K562 (cell line): ENCODE measurements at regions not wholly inside any gene's neighbourhood (a gene's known extent, or its start where the extent isn't known, plus 50 kb on each side); places are given as distances from the start of the nearest gene placed in this dataset.

ENCODE experiments used
- ATAC-seq: fragments of 200-7000 bp; cut with Tn5 transposase; 3 replicates; pipeline ENCODE4 v1.9.1; 2020; ENCODE audit warnings: moderate library complexity
- BruUV-seq: library from RNA; stranded (reverse); fragments of 400-500 nt; replicated peaks from 2 replicates; lab custom pipeline; 2021; lab: Mats Ljungman, UMichigan
- CTCF ChIA-PET: fragments of 300-600 bp; formaldehyde crosslinking; extraction: SDS; loops from one replicate; lab custom pipeline; 2021; ENCODE audit warnings: low intra/inter-chr PET ratio; lab: Yijun Ruan, JAX
- POLR2A ChIA-PET: fragments of 300-600, 350-650 bp; sonication (Branson Sonifier 250); formaldehyde crosslinking; extraction: SDS; loops from one replicate; lab custom pipeline; 2021; ENCODE audit warnings: antibody characterized with exemption, inconsistent platforms; lab: Yijun Ruan, JAX
- DNase-seq, 4 experiments: peaks; one replicate each; pipeline versions ENCODE4 v3.0.0 to v3.0.0-alpha.2; 2011 to 2018; ENCODE audit warnings: low spot score in 3 of 4, mixed read lengths in 3 of 4; ENCODE audit errors: extremely low read depth in 1 of 4
- FAIRE-seq: peaks from 2 replicates; lab custom pipeline; 2011; peaks lifted over from hg19 to GRCh38; lab: Jason Lieb, UNC
- H2AFZ ChIP-seq: 2 replicates; pipeline ENCODE4 v1.6.0; 2011; ENCODE audit warnings: low read depth, low read length, control low read depth, inconsistent platforms
- H3K27ac ChIP-seq: fragments of 200-600 bp; 3 replicates; pipeline ENCODE4 v1.8.0; 2011; ENCODE audit warnings: low read depth, mild to moderate bottlenecking, control low read depth, inconsistent platforms, low read length, moderate library complexity, mixed read lengths; ENCODE audit errors: extremely low read depth
- H3K27me3 ChIP-seq, 2 experiments: fragments of 300-600 bp in 1 of 2; 2 replicates in 1 of 2; 3 replicates in 1 of 2; pipeline versions ENCODE4 v1.6.0 to v1.8.0; 2011; ENCODE audit warnings: inconsistent platforms in 2 of 2, low read length in 2 of 2, mild to moderate bottlenecking in 1 of 2, mixed read lengths in 1 of 2, moderate library complexity in 1 of 2; ENCODE audit not compliant: control insufficient read depth in 2 of 2, insufficient read depth in 2 of 2
- H3K36me3 ChIP-seq: fragments of 300-600 bp; 3 replicates; pipeline ENCODE4 v1.8.0; 2011; ENCODE audit warnings: mild to moderate bottlenecking, low read length, inconsistent platforms; ENCODE audit not compliant: control insufficient read depth, insufficient read depth
- H3K4me1 ChIP-seq, 2 experiments: fragments of 200-600 bp in 1 of 2; replicated peaks in 1 of 2; 2 replicates in 1 of 2; 3 replicates in 1 of 2; pipeline versions ENCODE4 v1.5.1 to v1.8.0; 2011; ENCODE audit warnings: inconsistent platforms in 2 of 2, low read length in 2 of 2, mild to moderate bottlenecking in 1 of 2, mixed read lengths in 1 of 2, moderate library complexity in 1 of 2; ENCODE audit not compliant: control insufficient read depth in 2 of 2, insufficient read depth in 2 of 2
- H3K4me2 ChIP-seq: 2 replicates; pipeline ENCODE4 v1.6.1; 2011; ENCODE audit warnings: low read length, control low read depth, inconsistent platforms, mixed read lengths; ENCODE audit not compliant: insufficient read depth
- H3K4me3 ChIP-seq: fragments of 200-600 bp; sonication (generic), shearing (Covaris generic); 2 replicates; pipeline ENCODE4 v1.5.1; 2016; ENCODE audit warnings: control low read depth, inconsistent platforms
- H3K79me2 ChIP-seq: fragments of 200-600 bp; 3 replicates; pipeline ENCODE4 v1.8.0; 2011; ENCODE audit warnings: low read length, inconsistent platforms; ENCODE audit not compliant: control insufficient read depth, insufficient read depth
- H3K9ac ChIP-seq, 2 experiments: 2 replicates each; pipeline versions ENCODE4 v1.6.0 to v1.6.1; 2011; ENCODE audit warnings: low read depth in 2 of 2, low read length in 2 of 2, control low read depth in 1 of 2, inconsistent platforms in 1 of 2, mild to moderate bottlenecking in 1 of 2, mixed read lengths in 1 of 2; ENCODE audit not compliant: insufficient read depth in 1 of 2
- H3K9me1 ChIP-seq: one replicate; pipeline ENCODE4 v1.6.0; 2011; ENCODE audit warnings: inconsistent platforms, mild to moderate bottlenecking, low read length, moderate library complexity; ENCODE audit not compliant: control insufficient read depth, insufficient read depth
- H3K9me3 ChIP-seq: replicated peaks from 2 replicates; pipeline ENCODE4 v1.5.1; 2011; ENCODE audit warnings: low read depth, low read length, inconsistent platforms; ENCODE audit not compliant: control insufficient read depth, insufficient read depth
- H4K20me1 ChIP-seq: replicated peaks from 2 replicates; pipeline ENCODE4 v1.6.1; 2011; ENCODE audit warnings: low read length, inconsistent platforms, mixed read lengths; ENCODE audit not compliant: control insufficient read depth, insufficient read depth
- BACH1 ChIP-seq: fragments of 200-800 bp; sonication (Bioruptor generic); IDR thresholded peaks from 2 replicates; pipeline ENCODE4 v1.6.1; 2016; ENCODE audit warnings: missing genetic modification characterization, missing compliant biosample characterization
- RBM15 ChIP-seq: fragments of 200-400 bp; formaldehyde crosslinking; IDR thresholded peaks from 2 replicates; pipeline ENCODE4 v1.6.1; 2018; ENCODE audit warnings: mild to moderate bottlenecking, low read length, moderate library complexity; ENCODE audit not compliant: insufficient read depth
- SRSF3 ChIP-seq: fragments of 200-400 bp; formaldehyde crosslinking; IDR thresholded peaks from 2 replicates; pipeline ENCODE4 v1.6.1; 2016; ENCODE audit warnings: mild to moderate bottlenecking, low read length, moderate library complexity; ENCODE audit not compliant: insufficient read depth
- ZFX ChIP-seq: sonication (generic); formaldehyde crosslinking; IDR thresholded peaks from 2 replicates; pipeline ENCODE4 v1.8.0; 2022; ENCODE audit warnings: mild to moderate bottlenecking, missing genetic modification reagents, moderate library complexity
- ZNF589 ChIP-seq: fragments of 200-800 bp; sonication (Bioruptor generic); IDR thresholded peaks from 2 replicates; pipeline ENCODE4 v1.6.1; 2016; ENCODE audit warnings: low read depth, missing genetic modification characterization, missing compliant biosample characterization
- WGBS: fragments of 100-300 bp; shearing (Covaris generic); methylation state at CpG from one replicate; pipeline ENCODE4 v1.1.6; 2016; ENCODE audit warnings: low coverage, mixed read lengths; ENCODE audit not compliant: insufficient coverage; ENCODE audit errors: missing lambda C conversion rate; 5-methylcytosine and 5-hydroxymethylcytosine counted together
- in situ Hi-C: fragments of 300-500 bp; cut with MboI; formaldehyde crosslinking; loops from 4 replicates; pipeline ENCODE4 v1.15.0; 2018; ENCODE audit warnings: inconsistent platforms, mixed read lengths
- intact Hi-C: fragments of 100-400 bp; cut with micrococcal nuclease; formaldehyde crosslinking; loops from 2 replicates; pipeline ENCODE4 v1.14.2; 2022
- TF ChIP-seq, protein P1 (sequence below): fragments of 450-650 bp; formaldehyde crosslinking; conservative IDR thresholded peaks from 2 replicates; pipeline ENCODE4 v1.4.0; 2022; ENCODE audit warnings: mild to moderate bottlenecking, missing genetic modification characterization
- TF ChIP-seq, protein P2 (sequence below): fragments of 250-450 bp; sonication (Bioruptor Pico); IDR thresholded peaks from 2 replicates; pipeline ENCODE4 v1.4.0; 2020
- TF ChIP-seq, protein P3 (sequence below), 2 experiments: fragments of 200-800 bp in 1 of 2; sonication (Bioruptor generic) in 1 of 2; sonication (generic) in 1 of 2; formaldehyde crosslinking in 1 of 2; IDR thresholded peaks in 1 of 2; conservative IDR thresholded peaks in 1 of 2; 2 replicates each; pipeline versions ENCODE4 v1.5.0 to v1.6.1; 2016 to 2020; ENCODE audit warnings: missing compliant biosample characterization in 1 of 2, missing genetic modification characterization in 1 of 2, missing genetic modification reagents in 1 of 2
- TF ChIP-seq, protein P4 (sequence below): sonication (generic); formaldehyde crosslinking; IDR thresholded peaks from 2 replicates; pipeline ENCODE4 v1.8.0; 2022; ENCODE audit warnings: mild to moderate bottlenecking, missing genetic modification reagents

DNA sequence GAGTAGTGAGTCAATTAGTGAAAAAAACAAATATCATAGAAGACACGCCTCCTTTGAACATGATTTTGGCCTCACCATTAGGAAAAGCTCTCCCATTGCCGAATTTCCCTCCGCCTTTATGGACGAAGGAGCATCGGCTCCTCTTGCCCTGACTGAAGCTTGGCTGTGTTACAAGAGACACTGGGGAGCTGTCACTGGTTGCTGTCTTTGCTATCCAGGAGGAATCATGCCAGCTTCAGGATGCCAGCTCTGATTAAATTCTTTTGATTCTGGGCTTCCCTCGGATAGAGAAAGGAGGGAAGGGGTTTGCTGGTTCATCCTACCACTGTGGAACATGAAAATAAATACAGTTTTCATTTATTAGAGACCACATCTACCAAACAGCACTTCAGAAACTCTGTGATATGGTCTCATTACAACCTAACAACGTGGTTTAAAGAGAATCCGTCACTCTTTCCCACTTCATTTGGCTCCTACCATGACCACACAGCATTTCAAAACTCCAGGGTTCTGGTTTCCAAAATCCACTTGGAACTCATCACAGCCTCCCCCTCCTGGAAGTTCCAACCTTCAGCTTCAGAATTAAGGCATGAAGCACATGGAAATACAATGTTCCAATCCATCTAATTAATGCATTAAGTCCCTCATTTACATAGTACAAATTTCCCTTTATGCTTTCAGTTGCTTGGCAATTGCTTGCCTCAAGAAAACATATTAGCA, 446.0 kb downstream of the EFNB2 start:
- no peak overlapping the region for H3K9ac ChIP-seq
- DNase-seq, result no peak
- H3K36me3 ChIP-seq, result no peaks in the 10 kb centered on the region
- no peaks in the 10 kb centered on the region for H3K9me3 ChIP-seq
- in situ Hi-C loops (no loop called here), intact Hi-C loops (no loop called here)
- no peak overlapping the region for H2AFZ ChIP-seq
- H3K27ac ChIP-seq, result no peak overlapping the region
- FAIRE-seq, result no peak
- H3K79me2 ChIP-seq, result no peaks in the 10 kb centered on the region
- H3K9me1 ChIP-seq, result no peaks in the 10 kb centered on the region
- WGBS, result 5% methylated on average over 8 of the region's 8 CpGs
- no peak for ATAC-seq
- no peaks in the 10 kb centered on the region for H4K20me1 ChIP-seq
- no TSS peak for BruUV-seq
- H3K4me1 ChIP-seq, result no peaks in the 10 kb centered on the region
- ChIA-PET POLR2A (no interaction called here), CTCF (no interaction called here)
- H3K4me2 ChIP-seq, result no peak overlapping the region
- no peak overlapping the region for H3K4me3 ChIP-seq
- no peaks in the 10 kb centered on the region for H3K27me3 ChIP-seq
- TF ChIP-seq ZFX (CRISPR knock-in tag), result no peak
- TF ChIP-seq, protein P1, sequence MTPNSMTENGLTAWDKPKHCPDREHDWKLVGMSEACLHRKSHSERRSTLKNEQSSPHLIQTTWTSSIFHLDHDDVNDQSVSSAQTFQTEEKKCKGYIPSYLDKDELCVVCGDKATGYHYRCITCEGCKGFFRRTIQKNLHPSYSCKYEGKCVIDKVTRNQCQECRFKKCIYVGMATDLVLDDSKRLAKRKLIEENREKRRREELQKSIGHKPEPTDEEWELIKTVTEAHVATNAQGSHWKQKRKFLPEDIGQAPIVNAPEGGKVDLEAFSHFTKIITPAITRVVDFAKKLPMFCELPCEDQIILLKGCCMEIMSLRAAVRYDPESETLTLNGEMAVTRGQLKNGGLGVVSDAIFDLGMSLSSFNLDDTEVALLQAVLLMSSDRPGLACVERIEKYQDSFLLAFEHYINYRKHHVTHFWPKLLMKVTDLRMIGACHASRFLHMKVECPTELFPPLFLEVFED, result no peak
- no peak for TF ChIP-seq BACH1 (tag)
- TF ChIP-seq, protein P2, sequence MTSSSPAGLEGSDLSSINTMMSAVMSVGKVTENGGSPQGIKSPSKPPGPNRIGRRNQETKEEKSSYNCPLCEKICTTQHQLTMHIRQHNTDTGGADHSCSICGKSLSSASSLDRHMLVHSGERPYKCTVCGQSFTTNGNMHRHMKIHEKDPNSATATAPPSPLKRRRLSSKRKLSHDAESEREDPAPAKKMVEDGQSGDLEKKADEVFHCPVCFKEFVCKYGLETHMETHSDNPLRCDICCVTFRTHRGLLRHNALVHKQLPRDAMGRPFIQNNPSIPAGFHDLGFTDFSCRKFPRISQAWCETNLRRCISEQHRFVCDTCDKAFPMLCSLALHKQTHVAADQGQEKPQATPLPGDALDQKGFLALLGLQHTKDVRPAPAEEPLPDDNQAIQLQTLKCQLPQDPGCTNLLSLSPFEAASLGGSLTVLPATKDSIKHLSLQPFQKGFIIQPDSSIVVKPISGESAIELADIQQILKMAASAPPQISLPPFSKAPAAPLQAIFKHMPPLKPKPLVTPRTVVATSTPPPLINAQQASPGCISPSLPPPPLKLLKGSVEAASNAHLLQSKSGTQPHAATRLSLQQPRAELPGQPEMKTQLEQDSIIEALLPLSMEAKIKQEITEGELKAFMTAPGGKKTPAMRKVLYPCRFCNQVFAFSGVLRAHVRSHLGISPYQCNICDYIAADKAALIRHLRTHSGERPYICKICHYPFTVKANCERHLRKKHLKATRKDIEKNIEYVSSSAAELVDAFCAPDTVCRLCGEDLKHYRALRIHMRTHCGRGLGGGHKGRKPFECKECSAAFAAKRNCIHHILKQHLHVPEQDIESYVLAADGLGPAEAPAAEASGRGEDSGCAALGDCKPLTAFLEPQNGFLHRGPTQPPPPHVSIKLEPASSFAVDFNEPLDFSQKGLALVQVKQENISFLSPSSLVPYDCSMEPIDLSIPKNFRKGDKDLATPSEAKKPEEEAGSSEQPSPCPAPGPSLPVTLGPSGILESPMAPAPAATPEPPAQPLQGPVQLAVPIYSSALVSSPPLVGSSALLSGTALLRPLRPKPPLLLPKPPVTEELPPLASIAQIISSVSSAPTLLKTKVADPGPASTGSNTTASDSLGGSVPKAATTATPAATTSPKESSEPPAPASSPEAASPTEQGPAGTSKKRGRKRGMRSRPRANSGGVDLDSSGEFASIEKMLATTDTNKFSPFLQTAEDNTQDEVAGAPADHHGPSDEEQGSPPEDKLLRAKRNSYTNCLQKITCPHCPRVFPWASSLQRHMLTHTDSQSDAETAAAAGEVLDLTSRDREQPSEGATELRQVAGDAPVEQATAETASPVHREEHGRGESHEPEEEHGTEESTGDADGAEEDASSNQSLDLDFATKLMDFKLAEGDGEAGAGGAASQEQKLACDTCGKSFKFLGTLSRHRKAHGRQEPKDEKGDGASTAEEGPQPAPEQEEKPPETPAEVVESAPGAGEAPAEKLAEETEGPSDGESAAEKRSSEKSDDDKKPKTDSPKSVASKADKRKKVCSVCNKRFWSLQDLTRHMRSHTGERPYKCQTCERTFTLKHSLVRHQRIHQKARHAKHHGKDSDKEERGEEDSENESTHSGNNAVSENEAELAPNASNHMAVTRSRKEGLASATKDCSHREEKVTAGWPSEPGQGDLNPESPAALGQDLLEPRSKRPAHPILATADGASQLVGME (CRISPR knock-in tag), result no peak
- TF ChIP-seq RBM15, result no peak
- TF ChIP-seq, protein P3, sequence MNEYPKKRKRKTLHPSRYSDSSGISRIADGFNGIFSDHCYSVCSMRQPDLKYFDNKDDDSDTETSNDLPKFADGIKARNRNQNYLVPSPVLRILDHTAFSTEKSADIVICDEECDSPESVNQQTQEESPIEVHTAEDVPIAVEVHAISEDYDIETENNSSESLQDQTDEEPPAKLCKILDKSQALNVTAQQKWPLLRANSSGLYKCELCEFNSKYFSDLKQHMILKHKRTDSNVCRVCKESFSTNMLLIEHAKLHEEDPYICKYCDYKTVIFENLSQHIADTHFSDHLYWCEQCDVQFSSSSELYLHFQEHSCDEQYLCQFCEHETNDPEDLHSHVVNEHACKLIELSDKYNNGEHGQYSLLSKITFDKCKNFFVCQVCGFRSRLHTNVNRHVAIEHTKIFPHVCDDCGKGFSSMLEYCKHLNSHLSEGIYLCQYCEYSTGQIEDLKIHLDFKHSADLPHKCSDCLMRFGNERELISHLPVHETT (CRISPR knock-in tag; conservative IDR thresholded peaks at IDR 0.05 in 1 of 2, IDR thresholded peaks at IDR 0.05 in 1 of 2), result no peak
- no peak for TF ChIP-seq ZNF589 (CRISPR knock-in tag)
- no peak for TF ChIP-seq SRSF3
- TF ChIP-seq, protein P4, sequence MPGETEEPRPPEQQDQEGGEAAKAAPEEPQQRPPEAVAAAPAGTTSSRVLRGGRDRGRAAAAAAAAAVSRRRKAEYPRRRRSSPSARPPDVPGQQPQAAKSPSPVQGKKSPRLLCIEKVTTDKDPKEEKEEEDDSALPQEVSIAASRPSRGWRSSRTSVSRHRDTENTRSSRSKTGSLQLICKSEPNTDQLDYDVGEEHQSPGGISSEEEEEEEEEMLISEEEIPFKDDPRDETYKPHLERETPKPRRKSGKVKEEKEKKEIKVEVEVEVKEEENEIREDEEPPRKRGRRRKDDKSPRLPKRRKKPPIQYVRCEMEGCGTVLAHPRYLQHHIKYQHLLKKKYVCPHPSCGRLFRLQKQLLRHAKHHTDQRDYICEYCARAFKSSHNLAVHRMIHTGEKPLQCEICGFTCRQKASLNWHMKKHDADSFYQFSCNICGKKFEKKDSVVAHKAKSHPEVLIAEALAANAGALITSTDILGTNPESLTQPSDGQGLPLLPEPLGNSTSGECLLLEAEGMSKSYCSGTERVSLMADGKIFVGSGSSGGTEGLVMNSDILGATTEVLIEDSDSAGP (CRISPR knock-in tag), result no peak
